Astrocyte (in vitro differentiated cells and primary cell): ENCODE measurements at regions not wholly inside any gene's neighbourhood (a gene's known extent, or its start where the extent isn't known, plus 50 kb on each side); places are given as distances from the start of the nearest gene placed in this dataset.

Experiments
- DNase-seq: peaks from one replicate; pipeline ENCODE4 v3.0.0-alpha.2; 2010; ENCODE audit warnings: low read depth
- FAIRE-seq: peaks from 2 replicates; lab custom pipeline; 2011; peaks lifted over from hg19 to GRCh38; lab: Jason Lieb, UNC
- H2AFZ ChIP-seq: 2 replicates; pipeline ENCODE4 v1.6.0; 2012; ENCODE audit warnings: low read depth, low read length, inconsistent platforms
- H3K27ac ChIP-seq: 2 replicates; pipeline ENCODE4 v1.5.1; 2011; ENCODE audit warnings: low read depth, low read length, inconsistent platforms
- H3K27me3 ChIP-seq: 2 replicates; pipeline ENCODE4 v1.6.0; 2011; ENCODE audit warnings: low read length, inconsistent platforms; ENCODE audit not compliant: insufficient read depth
- H3K36me3 ChIP-seq: 2 replicates; pipeline ENCODE4 v1.5.1; 2011; ENCODE audit warnings: low read length, inconsistent platforms; ENCODE audit not compliant: insufficient read depth
- H3K4me1 ChIP-seq: 2 replicates; pipeline ENCODE4 v1.5.1; 2011; ENCODE audit warnings: low read length, inconsistent platforms; ENCODE audit not compliant: insufficient read depth
- H3K4me2 ChIP-seq: 2 replicates; pipeline ENCODE4 v1.6.0; 2012; ENCODE audit warnings: low read length, inconsistent platforms
- H3K4me3 ChIP-seq: 2 replicates; pipeline ENCODE4 v1.5.1; 2011; ENCODE audit warnings: low read depth, mild to moderate bottlenecking, low read length, inconsistent platforms; ENCODE audit not compliant: insufficient read depth
- H3K79me2 ChIP-seq: 2 replicates; pipeline ENCODE4 v1.6.0; 2012; ENCODE audit warnings: mild to moderate bottlenecking, low read length, inconsistent platforms; ENCODE audit not compliant: insufficient read depth
- H3K9ac ChIP-seq: 2 replicates; pipeline ENCODE4 v1.6.0; 2012; ENCODE audit warnings: mild to moderate bottlenecking, low read length, inconsistent platforms
- H3K9me3 ChIP-seq: 2 replicates; pipeline ENCODE4 v1.5.1; 2012; ENCODE audit warnings: low read depth, mild to moderate bottlenecking, low read length, inconsistent platforms; ENCODE audit not compliant: insufficient read depth
- H4K20me1 ChIP-seq: 2 replicates; pipeline ENCODE4 v1.6.0; 2012; ENCODE audit warnings: low read length, inconsistent platforms; ENCODE audit not compliant: insufficient read depth
- H3K27ac Mint-ChIP-seq: one replicate; pipeline ENCODE4 v1.8.0; 2021; ENCODE audit warnings: mild to moderate bottlenecking, mixed read lengths; ENCODE audit not compliant: unreplicated experiment
- H3K27me3 Mint-ChIP-seq: one replicate; pipeline ENCODE4 v1.8.0; 2021; ENCODE audit warnings: low read depth, mixed read lengths; ENCODE audit not compliant: unreplicated experiment
- H3K36me3 Mint-ChIP-seq: one replicate; pipeline ENCODE4 v1.8.0; 2021; ENCODE audit warnings: low read depth, mixed read lengths; ENCODE audit not compliant: unreplicated experiment
- H3K4me1 Mint-ChIP-seq: one replicate; pipeline ENCODE4 v1.8.0; 2021; ENCODE audit warnings: low read depth, mixed read lengths; ENCODE audit not compliant: unreplicated experiment
- H3K4me3 Mint-ChIP-seq: one replicate; pipeline ENCODE4 v1.8.0; 2021; ENCODE audit warnings: mild to moderate bottlenecking, moderate library complexity, mixed read lengths; ENCODE audit not compliant: unreplicated experiment
- H3K9me3 Mint-ChIP-seq: one replicate; pipeline ENCODE4 v1.8.0; 2021; ENCODE audit warnings: mild to moderate bottlenecking, mixed read lengths; ENCODE audit not compliant: unreplicated experiment
- CTCF ChIP-seq: IDR thresholded peaks from 2 replicates; pipeline ENCODE4 v1.5.1; 2011; ENCODE audit warnings: low read depth, mild to moderate bottlenecking, inconsistent platforms, low read length, moderate library complexity; ENCODE audit not compliant: insufficient read depth
- EZH2 ChIP-seq: IDR thresholded peaks from 2 replicates; pipeline ENCODE4 v1.6.1; 2012; ENCODE audit warnings: mild to moderate bottlenecking, low read length, inconsistent platforms; ENCODE audit not compliant: insufficient read depth

DNA sequence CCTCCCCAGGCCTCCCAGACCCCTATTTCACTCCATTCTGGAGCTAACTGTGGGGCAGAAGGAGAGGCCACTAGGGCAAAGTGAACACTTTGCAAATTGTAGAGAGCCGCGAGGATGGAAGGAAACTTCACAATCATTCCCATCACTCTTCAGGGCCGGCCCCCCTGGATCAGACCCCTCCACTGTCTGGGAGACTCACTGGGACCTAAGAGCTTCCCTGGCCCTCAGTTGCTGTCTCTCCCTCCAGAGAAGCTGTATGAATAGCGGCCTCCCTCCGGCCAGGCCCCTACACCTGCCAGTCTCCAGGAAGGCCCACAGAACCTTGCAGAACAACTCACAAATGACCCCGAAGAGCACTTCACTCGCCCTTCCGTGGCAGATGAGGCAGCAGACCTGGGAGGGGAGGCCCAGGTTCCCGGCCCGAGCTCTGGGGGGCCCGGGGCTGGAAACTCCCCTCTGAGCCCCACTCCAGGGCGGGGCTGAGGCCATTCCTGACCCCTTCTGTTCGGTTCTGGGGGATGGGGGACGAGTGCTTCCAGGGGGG lies 141.9 kb upstream of the IER5L start:
- no peaks in the 10 kb centered on the region for H4K20me1 ChIP-seq
- no peak overlapping the region for H3K27ac ChIP-seq
- peak overlapping the region; percentile 87 for H2AFZ ChIP-seq
- peaks cover 30% of the 10 kb centered on the region for H3K4me1 ChIP-seq
- H3K27me3 ChIP-seq, result no peaks in the 10 kb centered on the region
- DNase-seq (no peak), FAIRE-seq (no peak)
- no peak overlapping the region for H3K4me3 Mint-ChIP-seq
- peaks cover 4% of the 10 kb centered on the region for H3K27me3 Mint-ChIP-seq
- peak overlapping the region; percentile 36 for H3K4me3 ChIP-seq
- H3K4me2 ChIP-seq, result peak overlapping the region; percentile 82
- H3K9ac ChIP-seq, result peak overlapping the region; percentile 67
- TF ChIP-seq CTCF (no peak), EZH2 (no peak)
- peaks cover 2% of the 10 kb centered on the region for H3K9me3 Mint-ChIP-seq
- H3K27ac Mint-ChIP-seq, result no peak overlapping the region
- H3K36me3 Mint-ChIP-seq, result no peaks in the 10 kb centered on the region
- H3K79me2 ChIP-seq, result no peaks in the 10 kb centered on the region
- no peaks in the 10 kb centered on the region for H3K9me3 ChIP-seq
- peaks cover 23% of the 10 kb centered on the region for H3K4me1 Mint-ChIP-seq
- H3K36me3 ChIP-seq, result no peaks in the 10 kb centered on the region

DNA sequence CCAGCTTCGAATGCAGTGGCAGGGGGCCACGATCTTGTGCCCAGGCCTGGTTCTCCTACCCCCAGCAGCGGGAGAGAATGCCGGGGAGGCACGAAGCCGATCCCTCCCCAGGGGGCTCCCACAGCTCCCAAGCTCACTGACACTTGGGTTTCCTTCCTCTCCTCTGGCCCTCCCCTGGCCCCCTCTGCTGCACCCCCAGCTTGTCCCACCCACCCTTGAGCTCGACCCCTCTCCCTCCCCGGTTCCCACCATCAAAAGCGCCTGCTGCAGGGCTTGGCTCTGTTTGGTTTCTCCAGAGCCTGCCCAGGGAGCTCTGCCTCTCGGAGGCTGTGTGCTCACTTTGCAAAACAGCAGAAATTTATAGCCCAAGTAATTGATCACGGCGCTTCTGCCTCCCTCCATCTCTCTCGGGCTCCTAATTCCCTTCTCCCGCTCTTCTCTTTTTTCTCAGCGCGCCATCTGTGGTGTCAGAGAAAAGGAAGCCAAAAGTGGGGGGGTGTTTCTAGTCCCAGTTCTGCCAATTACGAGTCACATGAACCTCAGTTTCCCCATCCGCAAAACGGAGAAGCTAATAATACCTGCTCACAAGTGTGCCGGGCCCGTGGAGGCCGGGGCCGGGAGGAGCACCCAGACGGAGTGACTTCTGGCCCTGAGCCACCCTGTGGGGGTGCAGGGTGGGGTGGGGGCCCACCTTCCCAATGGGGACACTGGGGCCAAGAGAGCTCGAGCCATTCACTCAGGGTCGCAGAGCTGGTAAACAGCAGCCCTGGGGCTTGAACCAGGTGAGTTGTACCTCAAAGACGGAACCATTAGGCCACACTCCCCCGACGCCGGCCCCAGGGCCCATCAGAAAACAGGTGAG lies 141.2 kb upstream of the IER5L start:
- Histone ChIP-seq H3K4me1 (peaks cover 30% of the 10 kb centered on the region), H3K9ac (no peak overlapping the region), H4K20me1 (no peaks in the 10 kb centered on the region), H3K79me2 (no peaks in the 10 kb centered on the region), H3K27me3 (no peaks in the 10 kb centered on the region), H3K9me3 (no peaks in the 10 kb centered on the region), H2AFZ (no peak overlapping the region), H3K27ac (no peak overlapping the region), H3K36me3 (no peaks in the 10 kb centered on the region), H3K4me2 (no peak overlapping the region), H3K4me3 (no peak overlapping the region)
- no peak for TF ChIP-seq EZH2
- no peak for TF ChIP-seq CTCF
- peaks cover 2% of the 10 kb centered on the region for H3K9me3 Mint-ChIP-seq
- no peak overlapping the region for H3K4me3 Mint-ChIP-seq
- FAIRE-seq (no peak), DNase-seq (no peak)
- H3K27me3 Mint-ChIP-seq, result peaks cover 4% of the 10 kb centered on the region
- H3K36me3 Mint-ChIP-seq, result no peaks in the 10 kb centered on the region
- peaks cover 22% of the 10 kb centered on the region for H3K4me1 Mint-ChIP-seq
- no peak overlapping the region for H3K27ac Mint-ChIP-seq
